ENCODE measurements at regions not wholly inside any gene's neighbourhood (a gene's known extent, or its start where the extent isn't known, plus 50 kb on each side); places are given as distances from the start of the nearest gene placed in this dataset.

DNA sequence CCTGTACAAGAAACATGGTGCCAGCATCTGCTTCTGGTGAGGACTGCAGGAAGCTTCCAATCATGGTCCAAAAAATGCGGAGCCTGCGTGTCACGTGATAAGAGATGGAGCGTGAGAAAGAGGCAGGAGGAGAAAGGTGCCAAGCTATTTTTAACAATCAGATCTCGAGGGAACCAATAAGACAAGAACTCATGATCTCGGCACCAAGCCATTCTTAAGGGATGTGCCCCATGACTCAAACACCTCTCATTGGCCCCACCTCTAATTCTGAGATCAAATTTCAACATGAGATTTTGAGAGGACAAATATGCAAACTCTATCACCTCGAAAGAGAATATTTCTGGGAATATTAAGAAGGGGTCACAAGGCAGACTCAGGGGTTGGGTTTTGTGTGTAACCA, 107.2 kb downstream of the PYDC2 start:
- TF ChIP-seq, protein P1, sequence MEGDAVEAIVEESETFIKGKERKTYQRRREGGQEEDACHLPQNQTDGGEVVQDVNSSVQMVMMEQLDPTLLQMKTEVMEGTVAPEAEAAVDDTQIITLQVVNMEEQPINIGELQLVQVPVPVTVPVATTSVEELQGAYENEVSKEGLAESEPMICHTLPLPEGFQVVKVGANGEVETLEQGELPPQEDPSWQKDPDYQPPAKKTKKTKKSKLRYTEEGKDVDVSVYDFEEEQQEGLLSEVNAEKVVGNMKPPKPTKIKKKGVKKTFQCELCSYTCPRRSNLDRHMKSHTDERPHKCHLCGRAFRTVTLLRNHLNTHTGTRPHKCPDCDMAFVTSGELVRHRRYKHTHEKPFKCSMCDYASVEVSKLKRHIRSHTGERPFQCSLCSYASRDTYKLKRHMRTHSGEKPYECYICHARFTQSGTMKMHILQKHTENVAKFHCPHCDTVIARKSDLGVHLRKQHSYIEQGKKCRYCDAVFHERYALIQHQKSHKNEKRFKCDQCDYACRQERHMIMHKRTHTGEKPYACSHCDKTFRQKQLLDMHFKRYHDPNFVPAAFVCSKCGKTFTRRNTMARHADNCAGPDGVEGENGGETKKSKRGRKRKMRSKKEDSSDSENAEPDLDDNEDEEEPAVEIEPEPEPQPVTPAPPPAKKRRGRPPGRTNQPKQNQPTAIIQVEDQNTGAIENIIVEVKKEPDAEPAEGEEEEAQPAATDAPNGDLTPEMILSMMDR (IDR thresholded peaks at IDR 0.05 in 4 of 5, conservative IDR thresholded peaks at IDR 0.05 in 1 of 5) = no peak
- TF ChIP-seq POLR2A (IDR thresholded peaks at IDR 0.05) = no peak

Data from gastrocnemius medialis (tissue), 4 donors.